GM19239 (cell line): ENCODE measurements at regions not wholly inside any gene's neighbourhood (a gene's known extent, or its start where the extent isn't known, plus 50 kb on each side); places are given as distances from the start of the nearest gene placed in this dataset.
"Not testable (repeated sequence)": the region's sequence is repeated elsewhere in the genome, so short reads cannot be mapped to it uniquely, and the experiment has no call there.

ENCODE experiments used
- DNase-seq: peaks from one replicate; pipeline ENCODE4 v3.0.0; 2011; ENCODE audit warnings: low spot score; ENCODE audit not compliant: insufficient read length
- FAIRE-seq: peaks from 2 replicates; lab custom pipeline; 2011; peaks lifted over from hg19 to GRCh38; lab: Jason Lieb, UNC

DNA sequence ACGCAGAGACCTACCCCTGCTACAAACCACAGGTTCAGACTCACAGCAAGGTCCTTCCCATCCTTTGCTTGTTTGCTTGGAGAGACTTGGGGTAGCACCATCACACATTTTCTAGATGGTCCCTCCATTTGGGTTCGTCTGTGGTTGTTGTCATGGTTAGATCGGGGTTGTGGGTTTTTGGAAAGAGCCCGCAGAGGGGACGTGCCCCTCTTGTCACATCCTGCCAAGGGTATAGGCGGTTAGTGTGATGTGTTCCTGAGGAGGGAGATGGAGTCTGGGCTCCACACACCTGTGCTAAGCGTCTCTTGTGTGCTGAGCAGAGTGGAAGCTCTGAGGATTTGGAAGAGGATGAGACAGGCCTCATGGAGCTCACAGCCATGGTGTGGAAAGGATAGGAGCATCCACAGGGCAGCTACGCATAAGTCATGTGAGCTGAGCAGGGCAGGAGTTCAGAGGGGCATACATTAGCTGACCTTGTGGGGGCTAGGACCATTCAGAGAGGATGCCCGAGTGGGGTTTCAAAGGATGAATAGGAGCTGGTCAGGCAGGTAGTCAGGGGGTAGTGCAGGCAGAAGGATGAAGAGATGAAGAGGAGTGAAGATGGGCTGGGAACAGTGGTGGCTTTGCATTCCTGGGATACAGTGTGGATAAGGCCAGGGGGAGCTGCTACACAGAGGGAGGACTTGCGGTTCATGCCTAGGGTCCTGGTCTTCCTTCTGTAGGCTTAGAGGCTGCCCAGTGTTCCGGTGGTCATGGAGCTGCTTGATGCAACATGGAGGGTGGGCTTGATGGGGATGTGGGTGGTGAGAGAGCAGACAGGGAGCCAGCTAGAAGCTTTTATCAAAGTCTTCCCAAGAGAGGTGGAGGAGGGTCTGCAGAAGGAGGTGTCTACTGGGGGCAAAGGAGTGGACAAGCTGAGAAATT is 62.9 kb downstream of the ACKR3 start:
- FAIRE-seq: no peak

GRCh38 chr2:236633219-236633570 is 63.6 kb downstream of the ACKR3 start:
- FAIRE-seq (no peak), DNase-seq (no peak)

More for the DNA sequence above, 62.9 kb downstream of the ACKR3 start:
- no peak for DNase-seq

DNA sequence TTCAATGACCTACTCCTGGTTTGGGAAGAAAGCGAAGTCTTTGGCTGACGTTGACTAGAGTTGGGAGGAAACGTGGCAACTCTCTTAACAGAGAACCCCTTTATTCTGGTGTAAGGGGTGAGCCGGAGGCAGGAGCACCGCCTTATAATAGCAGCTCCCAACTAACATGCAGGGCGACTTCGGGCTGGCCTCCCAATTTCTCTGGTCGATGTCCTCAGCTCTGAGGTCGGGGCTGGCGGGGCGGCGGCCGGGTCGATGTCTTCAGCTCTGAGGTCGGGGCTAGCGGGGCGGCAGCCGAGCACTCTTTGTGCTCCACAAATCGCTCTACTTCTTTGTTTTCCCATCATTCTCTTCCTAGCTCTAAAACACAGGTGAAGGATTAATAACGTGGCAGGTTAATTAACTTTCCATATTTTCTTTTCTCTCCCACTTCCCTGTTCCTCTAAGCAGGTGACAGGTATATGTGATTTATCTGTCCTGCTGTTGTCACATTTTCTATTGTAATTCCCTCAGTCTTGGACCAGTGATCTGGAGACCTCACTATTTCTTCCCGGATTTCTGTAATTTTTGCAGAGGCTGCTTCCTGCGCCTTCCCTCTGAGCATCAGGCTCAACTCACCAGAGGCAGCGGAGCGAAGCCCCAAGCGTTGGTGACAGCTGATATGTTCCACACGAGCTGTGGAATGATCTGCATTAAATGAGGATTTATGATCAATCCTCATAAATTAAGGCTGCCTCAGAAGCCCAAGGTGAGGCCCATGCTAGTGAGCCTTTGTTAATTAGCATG is 64.3 kb downstream of the ACKR3 start:
- DNase-seq (no peak), FAIRE-seq (no peak)

GRCh38 chr2:236636261-236636660 is 66.6 kb downstream of the ACKR3 start:
- FAIRE-seq: no peak
- no peak for DNase-seq

DNA sequence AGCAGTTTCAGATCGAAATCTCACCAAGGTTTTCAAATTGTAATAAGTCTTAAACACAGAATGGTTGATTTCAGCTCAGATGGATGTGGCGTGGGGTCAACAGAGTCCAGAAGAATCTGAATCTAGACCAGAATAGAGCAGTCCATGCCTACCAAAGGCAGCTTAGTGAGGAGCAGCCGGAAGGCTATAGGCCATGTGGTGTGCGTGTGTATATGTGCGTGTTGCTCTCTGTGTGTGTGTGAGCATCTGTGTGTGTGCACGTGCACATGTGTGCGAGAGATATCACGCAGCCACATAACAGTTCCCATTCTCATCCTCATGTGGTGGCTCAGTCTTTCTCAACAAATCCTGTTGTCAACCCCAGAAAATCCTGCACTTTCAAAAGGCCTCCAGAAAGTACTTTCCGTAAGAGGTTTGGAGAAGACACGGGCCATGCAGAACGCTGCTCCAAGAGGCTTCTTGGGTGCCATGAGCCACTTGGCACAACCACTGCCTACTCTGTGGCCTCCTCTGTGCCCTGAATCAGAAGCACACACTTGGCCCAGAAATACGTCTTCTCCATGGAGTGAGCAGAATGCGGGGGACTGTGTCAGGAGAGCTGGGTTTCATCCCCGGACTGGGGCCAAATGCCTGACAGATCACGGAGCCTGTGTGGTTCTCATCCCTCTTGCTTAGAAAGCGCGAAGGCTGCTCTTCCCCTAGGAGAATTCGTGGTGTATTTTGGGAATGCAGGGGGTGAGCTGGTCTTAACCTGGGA is 67.3 kb downstream of the ACKR3 start:
- DNase-seq (no peak), FAIRE-seq (no peak)

GRCh38 chr2:236637686-236638569 is 68.3 kb downstream of the ACKR3 start:
- DNase-seq: no peak
- no peak for FAIRE-seq

GRCh38 chr2:236638707-236639106 is 69.1 kb downstream of the ACKR3 start:
- DNase-seq (no peak), FAIRE-seq (no peak)

- DNase-seq: no peak
- FAIRE-seq: no peak
Measured at GRCh38 chr2:236639461-236640235, 70.0 kb downstream of the ACKR3 start.

- no peak for DNase-seq
- FAIRE-seq: no peak
Measured at GRCh38 chr2:236641051-236641726, 71.6 kb downstream of the ACKR3 start.

DNA sequence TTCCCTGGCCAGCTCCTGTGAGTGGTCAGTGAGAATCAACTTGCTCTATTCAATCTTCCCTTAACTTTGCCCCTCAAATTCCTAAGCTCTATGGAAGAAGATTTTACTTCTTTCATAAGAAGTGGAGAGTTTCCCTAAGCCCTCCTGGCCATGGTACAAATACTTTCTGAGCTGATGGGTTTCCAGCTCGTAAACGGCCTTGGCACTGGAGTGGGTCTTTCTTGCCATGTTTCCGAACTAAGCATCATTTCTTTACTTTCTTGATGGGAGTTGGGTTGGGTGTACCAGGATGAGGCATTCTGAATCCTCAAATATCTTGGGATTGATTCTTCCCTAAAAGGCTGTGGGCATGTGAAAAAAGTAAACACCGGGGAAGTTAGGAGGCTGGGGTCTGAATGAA is 72.5 kb downstream of the ACKR3 start:
- FAIRE-seq: no peak
- DNase-seq: no peak

DNA sequence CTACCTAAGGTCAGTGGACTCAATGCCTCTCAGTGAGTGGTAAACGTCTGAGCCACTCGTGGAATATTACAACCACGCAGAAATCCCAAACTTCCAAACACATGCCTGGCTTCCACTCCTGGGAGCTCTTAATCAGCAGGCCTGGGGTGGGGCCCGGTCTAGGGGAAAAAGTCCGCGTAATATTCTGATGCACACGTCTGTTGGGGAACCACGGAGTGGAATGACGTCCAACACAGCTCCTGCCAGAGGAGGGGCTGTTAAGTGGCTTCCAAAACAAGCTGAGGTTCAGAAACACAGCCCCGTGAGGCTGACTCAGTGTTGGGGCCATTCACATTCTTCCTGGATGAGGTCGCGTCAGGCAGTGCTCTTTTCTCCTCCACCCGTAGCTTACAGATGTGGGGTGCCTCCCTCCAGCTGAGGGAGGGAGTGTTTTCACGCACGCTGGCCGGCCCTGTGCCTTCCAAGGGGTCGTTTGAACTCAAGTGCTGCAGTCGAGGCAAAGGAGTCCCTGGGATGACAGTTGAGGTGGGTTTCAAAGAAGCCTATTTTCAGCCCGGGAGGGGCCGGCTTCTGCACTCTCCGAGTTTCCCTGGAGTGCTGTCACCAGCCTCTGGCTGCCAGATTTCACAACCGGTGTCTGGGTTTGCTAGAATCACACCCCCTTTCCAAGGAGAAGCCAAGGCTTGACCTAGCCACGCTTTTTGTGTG is 73.1 kb downstream of the ACKR3 start:
- no peak for FAIRE-seq
- no peak for DNase-seq

- no peak for DNase-seq
- no peak for FAIRE-seq
Measured at GRCh38 chr2:236643480-236643879, 73.9 kb downstream of the ACKR3 start.

- DNase-seq (no peak), FAIRE-seq (no peak)
Measured at GRCh38 chr2:236644067-236644466, 74.4 kb downstream of the ACKR3 start.

GRCh38 chr2:236644502-236644911 is 74.9 kb downstream of the ACKR3 start:
- FAIRE-seq (no peak), DNase-seq (no peak)

DNA sequence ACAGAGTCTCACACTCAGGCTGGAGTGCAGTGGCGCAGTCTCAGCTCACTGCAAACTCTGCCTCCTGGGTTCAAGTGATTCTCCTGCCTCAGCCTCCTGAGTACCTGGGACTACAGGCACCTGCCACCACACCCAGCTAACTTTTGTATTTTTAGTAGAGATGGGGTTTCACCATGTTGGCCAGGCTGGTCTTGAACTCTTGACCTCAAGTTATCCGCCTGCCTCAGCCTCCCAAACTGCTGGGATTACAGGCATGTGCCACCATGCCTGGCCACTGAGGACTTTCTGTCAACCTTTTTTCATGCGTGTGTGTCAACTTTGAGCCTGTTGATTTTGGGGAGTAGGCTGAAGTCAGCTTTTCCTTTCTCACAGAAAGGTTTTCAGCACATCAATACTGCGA is 75.5 kb downstream of the ACKR3 start:
- DNase-seq, FAIRE-seq: not testable (repeated sequence)

- FAIRE-seq (no peak), DNase-seq (no peak)
Measured at GRCh38 chr2:236646441-236646840, 76.8 kb downstream of the ACKR3 start.

GRCh38 chr2:236646871-236647270 is 77.2 kb downstream of the ACKR3 start:
- no peak for DNase-seq
- no peak for FAIRE-seq

- no peak for DNase-seq
- no peak for FAIRE-seq
Measured at GRCh38 chr2:236647621-236648020, 78.0 kb downstream of the ACKR3 start.
